Ishikawa (cell line): ENCODE measurements at regions not wholly inside any gene's neighbourhood (a gene's known extent, or its start where the extent isn't known, plus 50 kb on each side); places are given as distances from the start of the nearest gene placed in this dataset.

ENCODE experiments used
- CEBPB ChIP-seq: IDR thresholded peaks from 2 replicates; pipeline ENCODE4 v1.6.1; 2012
- CREB1 ChIP-seq: IDR thresholded peaks from 2 replicates; pipeline ENCODE4 v1.6.1; 2012; ENCODE audit warnings: low read depth
- EGR1 ChIP-seq: IDR thresholded peaks from 2 replicates; pipeline ENCODE4 v1.6.1; 2012
- EP300 ChIP-seq: IDR thresholded peaks from 2 replicates; pipeline ENCODE4 v1.6.1; 2012; ENCODE audit warnings: borderline replicate concordance
- FOXM1 ChIP-seq: IDR thresholded peaks from 2 replicates; pipeline ENCODE4 v1.6.1; 2012; ENCODE audit warnings: low read depth, borderline replicate concordance
- NFIC ChIP-seq: IDR thresholded peaks from 2 replicates; pipeline ENCODE4 v1.6.1; 2012
- RAD21 ChIP-seq: IDR thresholded peaks from 2 replicates; pipeline ENCODE4 v1.6.1; 2012; ENCODE audit warnings: low read depth
- TAF1 ChIP-seq: IDR thresholded peaks from 2 replicates; pipeline ENCODE4 v1.6.1; 2012; ENCODE audit warnings: low read depth, mild to moderate bottlenecking
- TCF12 ChIP-seq: IDR thresholded peaks from 2 replicates; pipeline ENCODE4 v1.6.1; 2012; ENCODE audit warnings: low read depth
- TEAD4 ChIP-seq: IDR thresholded peaks from 2 replicates; pipeline ENCODE4 v1.6.1; 2012
- USF1 ChIP-seq: IDR thresholded peaks from 2 replicates; pipeline ENCODE4 v1.6.1; 2012
- YY1 ChIP-seq: IDR thresholded peaks from 2 replicates; pipeline ENCODE4 v1.6.1; 2012; ENCODE audit warnings: low read depth
- ZBTB7A ChIP-seq: IDR thresholded peaks from 2 replicates; pipeline ENCODE4 v1.6.1; 2012; ENCODE audit warnings: low read depth
- TF ChIP-seq, protein P1 (sequence below): IDR thresholded peaks from 2 replicates; pipeline ENCODE4 v1.6.1; 2012; ENCODE audit warnings: low read depth, mild to moderate bottlenecking
- TF ChIP-seq, protein P2 (sequence below): IDR thresholded peaks from 2 replicates; pipeline ENCODE4 v1.6.1; 2012

GRCh38 chr4:127304356-127304755 lies 328.4 kb upstream of the INTU start:
- TF ChIP-seq CREB1 (no peak), USF1 (no peak), YY1 (no peak), ZBTB7A (no peak), TEAD4 (no peak), TCF12 (no peak), EP300 (no peak), EGR1 (no peak), NFIC (no peak), FOXM1 (no peak), CEBPB (no peak), TAF1 (no peak), RAD21 (no peak)
- TF ChIP-seq, protein P1, sequence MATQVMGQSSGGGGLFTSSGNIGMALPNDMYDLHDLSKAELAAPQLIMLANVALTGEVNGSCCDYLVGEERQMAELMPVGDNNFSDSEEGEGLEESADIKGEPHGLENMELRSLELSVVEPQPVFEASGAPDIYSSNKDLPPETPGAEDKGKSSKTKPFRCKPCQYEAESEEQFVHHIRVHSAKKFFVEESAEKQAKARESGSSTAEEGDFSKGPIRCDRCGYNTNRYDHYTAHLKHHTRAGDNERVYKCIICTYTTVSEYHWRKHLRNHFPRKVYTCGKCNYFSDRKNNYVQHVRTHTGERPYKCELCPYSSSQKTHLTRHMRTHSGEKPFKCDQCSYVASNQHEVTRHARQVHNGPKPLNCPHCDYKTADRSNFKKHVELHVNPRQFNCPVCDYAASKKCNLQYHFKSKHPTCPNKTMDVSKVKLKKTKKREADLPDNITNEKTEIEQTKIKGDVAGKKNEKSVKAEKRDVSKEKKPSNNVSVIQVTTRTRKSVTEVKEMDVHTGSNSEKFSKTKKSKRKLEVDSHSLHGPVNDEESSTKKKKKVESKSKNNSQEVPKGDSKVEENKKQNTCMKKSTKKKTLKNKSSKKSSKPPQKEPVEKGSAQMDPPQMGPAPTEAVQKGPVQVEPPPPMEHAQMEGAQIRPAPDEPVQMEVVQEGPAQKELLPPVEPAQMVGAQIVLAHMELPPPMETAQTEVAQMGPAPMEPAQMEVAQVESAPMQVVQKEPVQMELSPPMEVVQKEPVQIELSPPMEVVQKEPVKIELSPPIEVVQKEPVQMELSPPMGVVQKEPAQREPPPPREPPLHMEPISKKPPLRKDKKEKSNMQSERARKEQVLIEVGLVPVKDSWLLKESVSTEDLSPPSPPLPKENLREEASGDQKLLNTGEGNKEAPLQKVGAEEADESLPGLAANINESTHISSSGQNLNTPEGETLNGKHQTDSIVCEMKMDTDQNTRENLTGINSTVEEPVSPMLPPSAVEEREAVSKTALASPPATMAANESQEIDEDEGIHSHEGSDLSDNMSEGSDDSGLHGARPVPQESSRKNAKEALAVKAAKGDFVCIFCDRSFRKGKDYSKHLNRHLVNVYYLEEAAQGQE: no peak
- TF ChIP-seq, protein P2, sequence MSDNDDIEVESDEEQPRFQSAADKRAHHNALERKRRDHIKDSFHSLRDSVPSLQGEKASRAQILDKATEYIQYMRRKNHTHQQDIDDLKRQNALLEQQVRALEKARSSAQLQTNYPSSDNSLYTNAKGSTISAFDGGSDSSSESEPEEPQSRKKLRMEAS: no peak

- TF ChIP-seq CEBPB: no peak
- TF ChIP-seq YY1: no peak
- TF ChIP-seq TAF1: no peak
- TF ChIP-seq, protein P2: no peak
- TF ChIP-seq CREB1: no peak
- TF ChIP-seq RAD21: no peak
- TF ChIP-seq FOXM1: no peak
- no peak for TF ChIP-seq TCF12
- no peak for TF ChIP-seq USF1
- no peak for TF ChIP-seq NFIC
- no peak for TF ChIP-seq EGR1
- TF ChIP-seq TEAD4: no peak
- TF ChIP-seq EP300: no peak
- TF ChIP-seq ZBTB7A: no peak
- TF ChIP-seq, protein P1: no peak
These were observed 324.8 kb upstream of the INTU start for GRCh38 chr4:127307996-127308395.

- TF ChIP-seq, protein P1: no peak
- TF ChIP-seq RAD21 (no peak), YY1 (no peak), NFIC (no peak)
- TF ChIP-seq, protein P2: no peak
These were observed 323.2 kb upstream of the INTU start for GRCh38 chr4:127309369-127310102.

DNA sequence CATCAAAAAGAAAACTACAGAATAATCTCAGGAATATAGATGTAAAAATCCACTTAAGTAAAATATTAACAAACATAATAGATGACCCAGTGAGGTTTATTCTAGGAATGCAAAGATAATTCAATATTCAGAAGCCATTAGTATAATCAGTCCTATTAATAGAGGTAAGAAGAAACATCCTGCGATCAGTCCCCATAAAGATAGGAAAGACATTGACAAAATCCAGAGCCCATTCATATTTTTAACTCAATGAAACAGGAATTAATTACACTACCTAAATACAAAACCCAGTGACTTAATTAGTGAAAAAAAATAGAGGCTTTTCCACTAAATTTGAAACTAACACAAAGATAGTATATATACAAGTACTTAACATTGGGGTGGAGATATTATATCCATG lies 321.4 kb upstream of the INTU start:
- TF ChIP-seq FOXM1 (no peak), USF1 (no peak), RAD21 (no peak), EGR1 (no peak), CEBPB (no peak), ZBTB7A (no peak), CREB1 (no peak), TAF1 (no peak), TEAD4 (no peak), YY1 (no peak), EP300 (no peak), NFIC (no peak), TCF12 (no peak)
- TF ChIP-seq, protein P2: no peak
- TF ChIP-seq, protein P1: no peak
